Lower leg skin (tissue), 4 donors: ENCODE measurements at regions not wholly inside any gene's neighbourhood (a gene's known extent, or its start where the extent isn't known, plus 50 kb on each side); places are given as distances from the start of the nearest gene placed in this dataset.
"Not testable (repeated sequence)": the region's sequence is repeated elsewhere in the genome, so short reads cannot be mapped to it uniquely, and the experiment has no call there.

Experiments
- DNase-seq, 2 donors: peaks; one replicate each; pipeline ENCODE4 v3.0.0-alpha.2; 2019; ENCODE audit warnings: low spot score in 2 of 2
- H3K4me3 ChIP-seq: fragments of 200-600 bp; sonication (generic); 2 replicates; pipeline ENCODE4 v1.5.1; 2017; ENCODE audit warnings: mild to moderate bottlenecking, low read depth; ENCODE audit not compliant: poor library complexity, severe bottlenecking
- CTCF ChIP-seq, 3 donors: fragments of 450-650 bp; IDR thresholded peaks; one replicate each; pipeline ENCODE4 v1.5.1; 2016; ENCODE audit warnings: antibody characterized with exemption in 3 of 3, mild to moderate bottlenecking in 3 of 3, moderate library complexity in 2 of 3
- POLR2A ChIP-seq, 2 donors: fragments of 450-650 bp; IDR thresholded peaks; one replicate each; pipeline ENCODE4 v1.6.1; 2016 to 2017; ENCODE audit warnings: antibody characterized with exemption in 2 of 2, mild to moderate bottlenecking in 1 of 2, moderate library complexity in 1 of 2
- WGBS, 2 donors: methylation state at CpG; one replicate each; pipeline ENCODE4 v1.1.5; 2018; 5-methylcytosine and 5-hydroxymethylcytosine counted together
- intact Hi-C: fragments of 100-400 bp; cut with DNase I; formaldehyde crosslinking; loops from one replicate; pipeline ENCODE4 v1.15.0; 2023; ENCODE audit warnings: low total_unique reads

DNA sequence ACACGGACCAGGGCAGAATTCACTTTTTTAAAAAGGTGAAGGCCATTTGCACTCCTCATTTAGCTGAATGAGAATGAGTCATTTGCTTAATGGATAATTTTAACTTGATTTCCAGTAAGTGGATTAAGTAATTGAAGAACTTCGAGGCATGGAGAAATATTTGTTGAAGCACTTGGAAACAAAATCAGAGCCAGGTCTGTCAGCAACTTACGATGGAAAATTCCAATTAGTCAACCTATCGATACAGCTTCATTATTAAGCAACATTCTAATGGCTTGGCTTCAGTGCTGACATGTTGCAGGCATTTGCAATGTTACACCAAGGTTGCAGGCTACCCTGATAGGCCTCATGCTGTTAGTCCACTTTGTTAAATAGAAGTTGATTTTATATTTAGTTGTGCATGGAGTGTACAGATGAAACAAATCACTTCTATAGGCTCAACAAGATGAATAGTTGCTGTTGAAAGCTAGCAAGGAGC, 423.5 kb upstream of the SLC35B3 start:
- no peak for TF ChIP-seq CTCF (IDR thresholded peaks at IDR 0.05)
- TF ChIP-seq POLR2A (IDR thresholded peaks at IDR 0.05): no peak
- H3K4me3 ChIP-seq: no peak overlapping the region
- WGBS, 2 donors: 36 to 39% methylated on average over 4 of the region's 4 CpGs
- intact Hi-C loops: no loop called here
- DNase-seq: no peak

GRCh38 chr6:8857160-8857559, 421.8 kb upstream of the SLC35B3 start:
- intact Hi-C loops: no loop called here
- WGBS, 2 donors: 54 to 72% methylated on average over 2 of the region's 2 CpGs
- TF ChIP-seq CTCF (IDR thresholded peaks at IDR 0.05) (no peak), POLR2A (IDR thresholded peaks at IDR 0.05) (no peak)
- H3K4me3 ChIP-seq: no peak overlapping the region
- no peak for DNase-seq

DNA sequence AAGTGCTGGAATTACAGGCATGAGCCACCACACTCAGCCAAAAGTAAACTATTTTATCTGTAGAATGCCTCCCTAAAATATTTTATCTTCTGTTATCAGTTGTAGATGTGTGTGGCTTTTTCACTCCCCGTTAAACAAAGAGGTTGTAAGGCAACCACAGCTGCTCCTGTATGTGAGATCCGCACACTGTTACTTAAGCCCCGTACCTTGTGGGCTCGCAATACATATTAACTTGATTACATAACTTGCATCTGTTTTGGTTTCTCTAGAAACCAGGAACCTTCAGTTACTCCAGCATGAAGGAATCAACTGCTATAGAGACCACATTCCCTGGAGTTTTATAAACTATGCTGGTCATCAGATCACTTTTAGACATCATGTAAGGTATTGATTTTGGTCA, 420.1 kb upstream of the SLC35B3 start:
- WGBS, 2 donors: 81 to 84% methylated on average over 4 of the region's 4 CpGs

GRCh38 chr6:8852332-8852731, 417.0 kb upstream of the SLC35B3 start:
- intact Hi-C loops: no loop called here
- 59 to 61% methylated on average over 3 of the region's 3 CpGs for WGBS, 2 donors

More for the DNA sequence above, 420.1 kb upstream of the SLC35B3 start:
- DNase-seq: no peak
- H3K4me3 ChIP-seq: no peak overlapping the region
- intact Hi-C loops: no loop called here
- TF ChIP-seq CTCF (IDR thresholded peaks at IDR 0.05) (no peak), POLR2A (IDR thresholded peaks at IDR 0.05) (no peak)

DNA sequence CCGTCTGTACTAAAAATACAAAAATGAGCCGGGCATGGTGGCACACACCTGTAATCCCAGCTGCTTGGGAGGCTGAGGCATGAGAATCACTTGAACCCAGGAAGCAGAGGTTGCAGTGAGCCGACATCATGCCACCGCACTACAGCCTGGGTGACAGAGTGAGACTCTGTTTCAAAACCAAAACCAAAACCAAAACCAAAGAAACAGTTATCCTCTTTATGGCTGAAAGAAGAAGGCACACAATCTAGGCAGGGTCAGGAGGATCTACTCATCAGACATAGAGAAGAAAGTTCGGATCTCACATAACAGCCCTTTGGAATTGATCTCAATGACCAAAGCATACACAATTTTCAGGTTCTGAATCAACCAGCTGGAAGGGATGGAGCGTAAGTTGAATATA, 411.3 kb upstream of the SLC35B3 start:
- intact Hi-C loops, DNase-seq, H3K4me3 ChIP-seq: not testable (repeated sequence)
- 85 to 97% methylated on average over 6 of the region's 6 CpGs for WGBS, 2 donors

More at GRCh38 chr6:8852332-8852731, 417.0 kb upstream of the SLC35B3 start:
- TF ChIP-seq CTCF (IDR thresholded peaks at IDR 0.05) (no peak), POLR2A (IDR thresholded peaks at IDR 0.05) (no peak)
- no peak for DNase-seq
- H3K4me3 ChIP-seq: no peak overlapping the region

- H3K4me3 ChIP-seq: no peak overlapping the region
- intact Hi-C loops: no loop called here
- TF ChIP-seq CTCF (IDR thresholded peaks at IDR 0.05) (no peak), POLR2A (IDR thresholded peaks at IDR 0.05) (no peak)
- no peak for DNase-seq
- 68 to 70% methylated on average over 5 of the region's 5 CpGs for WGBS, 2 donors
Measured at GRCh38 chr6:8845690-8846089, 410.3 kb upstream of the SLC35B3 start.
